ENCODE measurements at regions not wholly inside any gene's neighbourhood (a gene's known extent, or its start where the extent isn't known, plus 50 kb on each side); places are given as distances from the start of the nearest gene placed in this dataset.
"Not testable (repeated sequence)": the region's sequence is repeated elsewhere in the genome, so short reads cannot be mapped to it uniquely, and the experiment has no call there.

DNA sequence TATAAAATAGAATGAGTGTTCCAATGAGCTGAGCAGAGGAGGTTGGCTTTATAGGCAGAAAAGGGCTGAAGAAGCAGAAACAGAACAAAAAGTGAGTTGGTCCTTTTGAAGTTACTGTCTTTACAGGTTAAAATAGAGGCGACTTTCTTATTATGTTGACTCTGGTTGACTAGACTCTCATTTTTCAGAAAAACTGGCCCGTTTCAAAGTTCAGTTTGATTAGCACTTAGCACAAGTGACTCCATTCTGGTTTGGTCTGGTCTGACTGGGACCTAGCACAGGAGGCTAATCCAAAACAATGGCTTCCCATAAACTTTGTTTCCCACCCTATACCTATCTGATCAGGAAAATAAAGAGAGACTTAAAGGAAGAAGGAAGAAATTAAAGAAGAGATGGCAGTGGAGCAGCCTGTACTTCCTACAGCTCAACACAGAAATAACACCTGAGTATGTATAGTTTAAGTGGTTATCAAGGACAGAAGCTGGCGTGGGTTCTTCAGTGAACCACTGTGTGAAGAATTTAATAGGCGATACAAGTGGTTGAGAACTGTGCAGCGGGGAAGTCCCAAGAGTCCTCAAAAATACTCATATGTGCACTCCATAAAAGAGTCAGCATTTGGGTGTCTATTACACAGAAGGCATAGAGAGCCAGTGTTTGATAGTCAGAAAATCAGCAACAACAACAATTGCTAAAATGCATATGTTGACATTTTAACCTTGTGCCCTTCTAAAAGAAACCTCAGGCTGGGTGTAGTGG lies 554.8 kb upstream of the HTR2C start:
- no peak for DNase-seq (ENCODE audit: low read depth)
- H3K4me3 ChIP-seq (ENCODE audit: low read depth, low read length), result no peak overlapping the region
- TF ChIP-seq, protein P1, sequence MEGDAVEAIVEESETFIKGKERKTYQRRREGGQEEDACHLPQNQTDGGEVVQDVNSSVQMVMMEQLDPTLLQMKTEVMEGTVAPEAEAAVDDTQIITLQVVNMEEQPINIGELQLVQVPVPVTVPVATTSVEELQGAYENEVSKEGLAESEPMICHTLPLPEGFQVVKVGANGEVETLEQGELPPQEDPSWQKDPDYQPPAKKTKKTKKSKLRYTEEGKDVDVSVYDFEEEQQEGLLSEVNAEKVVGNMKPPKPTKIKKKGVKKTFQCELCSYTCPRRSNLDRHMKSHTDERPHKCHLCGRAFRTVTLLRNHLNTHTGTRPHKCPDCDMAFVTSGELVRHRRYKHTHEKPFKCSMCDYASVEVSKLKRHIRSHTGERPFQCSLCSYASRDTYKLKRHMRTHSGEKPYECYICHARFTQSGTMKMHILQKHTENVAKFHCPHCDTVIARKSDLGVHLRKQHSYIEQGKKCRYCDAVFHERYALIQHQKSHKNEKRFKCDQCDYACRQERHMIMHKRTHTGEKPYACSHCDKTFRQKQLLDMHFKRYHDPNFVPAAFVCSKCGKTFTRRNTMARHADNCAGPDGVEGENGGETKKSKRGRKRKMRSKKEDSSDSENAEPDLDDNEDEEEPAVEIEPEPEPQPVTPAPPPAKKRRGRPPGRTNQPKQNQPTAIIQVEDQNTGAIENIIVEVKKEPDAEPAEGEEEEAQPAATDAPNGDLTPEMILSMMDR (conservative IDR thresholded peaks at IDR 0.05; ENCODE audit: low read depth, low read length), result no peak

DNA sequence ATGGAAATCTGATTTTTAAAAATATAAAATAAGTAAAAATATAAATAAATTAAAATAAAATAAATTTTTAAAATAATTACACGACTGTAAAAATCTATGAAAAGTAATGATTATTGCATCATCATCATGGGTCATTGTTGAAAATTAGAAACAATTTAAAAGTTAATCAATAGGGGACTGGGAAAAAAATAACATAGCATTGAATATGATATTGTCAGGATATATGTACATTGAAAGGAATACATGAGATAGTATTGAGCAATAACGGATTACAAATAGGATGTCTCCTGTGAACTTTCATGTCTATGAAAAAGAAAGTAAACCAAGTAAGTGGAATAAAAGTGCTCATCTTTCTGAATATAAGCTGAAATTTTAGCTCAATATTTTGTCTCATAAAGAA lies 566.8 kb upstream of the HTR2C start:
- no peak overlapping the region for H3K4me3 ChIP-seq (ENCODE audit: low read depth, low read length)
- DNase-seq (ENCODE audit: low read depth), result no peak
- TF ChIP-seq, protein P1 (conservative IDR thresholded peaks at IDR 0.05; ENCODE audit: low read depth, low read length), result no peak

DNA sequence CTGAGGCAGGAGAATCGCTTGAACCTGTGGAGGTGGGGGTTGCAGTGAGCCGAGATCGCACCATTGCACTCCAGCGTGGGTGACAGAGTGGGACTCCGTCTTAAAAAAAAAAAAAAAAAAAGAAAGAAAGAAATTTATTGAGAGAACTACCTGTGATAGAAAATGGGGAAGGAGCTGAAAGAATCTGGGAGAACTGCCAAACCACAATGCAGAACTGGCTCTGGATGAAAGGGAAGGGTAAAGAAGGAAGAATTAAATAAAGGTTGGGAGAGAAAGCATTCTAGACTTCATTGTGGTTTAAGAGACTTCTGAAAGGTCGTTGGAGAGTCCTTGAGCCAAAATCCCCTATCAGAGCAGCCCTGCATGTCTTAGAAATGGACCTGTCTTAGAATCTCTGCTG lies 567.9 kb upstream of the HTR2C start:
- TF ChIP-seq, protein P1 (conservative IDR thresholded peaks at IDR 0.05; ENCODE audit: low read depth, low read length), result no peak
- H3K4me3 ChIP-seq (ENCODE audit: low read depth, low read length), result no peak overlapping the region
- DNase-seq (ENCODE audit: low read depth), result no peak

DNA sequence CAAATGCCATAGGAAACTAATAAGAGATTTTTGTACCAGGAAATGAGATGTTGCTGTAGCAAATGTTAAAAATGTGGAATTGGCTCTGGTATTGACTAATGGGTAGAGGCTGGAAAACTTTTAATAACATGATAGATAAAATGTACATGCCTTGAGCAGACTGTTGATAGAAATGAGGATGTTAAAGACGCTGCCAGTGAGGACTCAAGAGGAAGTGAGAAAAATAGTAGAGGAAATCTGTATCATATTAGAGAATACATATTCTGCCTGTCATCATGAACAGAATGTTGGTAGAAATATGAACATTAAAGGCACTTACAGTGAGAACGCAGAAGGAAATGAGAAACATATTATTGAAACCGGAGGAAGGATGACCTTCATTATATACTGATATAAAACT lies 577.2 kb upstream of the HTR2C start:
- DNase-seq (ENCODE audit: low read depth), result no peak
- no peak overlapping the region for H3K4me3 ChIP-seq (ENCODE audit: low read depth, low read length)
- TF ChIP-seq, protein P1 (conservative IDR thresholded peaks at IDR 0.05; ENCODE audit: low read depth, low read length), result no peak

DNA sequence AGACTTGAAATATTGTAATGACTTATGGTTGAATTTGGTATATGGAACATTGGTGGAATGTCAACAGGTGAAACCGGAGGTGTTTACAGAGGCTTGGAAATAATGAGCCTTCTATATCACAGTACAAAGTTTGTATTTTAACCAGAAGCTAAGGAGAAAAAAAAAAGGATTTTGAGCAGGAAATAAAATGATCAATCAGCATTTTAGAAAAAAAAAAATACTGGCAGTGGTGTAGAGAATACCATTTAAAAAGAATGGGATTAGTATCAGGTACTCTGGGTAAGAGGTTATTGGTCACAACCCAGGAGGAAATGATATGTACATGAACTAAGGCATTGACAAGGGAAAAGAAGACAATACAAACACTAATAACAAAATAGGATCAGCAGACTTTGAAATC lies 587.1 kb upstream of the HTR2C start:
- TF ChIP-seq, protein P1 (conservative IDR thresholded peaks at IDR 0.05; ENCODE audit: low read depth, low read length), result no peak
- no peak for DNase-seq (ENCODE audit: low read depth)
- H3K4me3 ChIP-seq (ENCODE audit: low read depth, low read length), result no peak overlapping the region

DNA sequence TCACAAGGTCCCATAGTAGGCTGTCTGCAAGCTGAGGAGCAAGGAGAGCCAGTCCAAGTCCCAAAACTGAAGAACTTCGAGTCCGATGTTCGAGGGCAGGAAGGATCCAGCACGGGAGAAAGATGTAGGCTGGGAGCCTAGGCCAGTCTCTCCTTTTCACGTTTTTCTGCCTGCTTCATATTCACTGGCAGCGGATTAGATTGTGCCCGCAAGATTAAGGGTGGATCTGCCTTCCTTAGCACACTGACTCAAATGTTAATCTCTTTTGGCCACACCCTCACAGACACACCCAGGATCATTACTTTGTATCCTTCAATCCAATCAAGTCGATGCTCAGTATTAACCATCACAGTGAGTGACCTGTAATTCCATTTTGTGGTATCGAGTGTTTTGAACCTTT lies 592.2 kb upstream of the HTR2C start:
- not testable (repeated sequence) for DNase-seq (ENCODE audit: low read depth); H3K4me3 ChIP-seq (ENCODE audit: low read depth, low read length)

DNA sequence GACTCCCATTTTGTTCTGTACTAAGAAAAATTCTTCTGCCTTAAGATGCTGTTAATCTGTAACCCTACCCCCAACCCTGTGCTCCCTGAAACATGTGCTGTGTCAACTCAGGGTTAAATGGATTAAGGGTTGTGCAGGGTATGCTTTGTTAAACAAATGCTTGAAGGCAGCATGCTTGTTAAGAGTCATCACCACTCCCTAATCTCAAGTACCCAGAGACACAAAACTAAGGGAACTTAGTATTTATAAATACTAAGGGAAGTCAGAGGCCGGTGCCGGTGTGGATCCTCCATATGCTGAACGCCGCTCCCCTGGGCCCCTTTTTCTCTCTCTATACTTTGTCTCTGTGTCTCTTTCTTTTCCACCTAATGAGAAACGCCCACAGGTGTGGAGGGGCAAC lies 593.2 kb upstream of the HTR2C start:
- H3K4me3 ChIP-seq (ENCODE audit: low read depth, low read length); DNase-seq (ENCODE audit: low read depth): not testable (repeated sequence)

DNA sequence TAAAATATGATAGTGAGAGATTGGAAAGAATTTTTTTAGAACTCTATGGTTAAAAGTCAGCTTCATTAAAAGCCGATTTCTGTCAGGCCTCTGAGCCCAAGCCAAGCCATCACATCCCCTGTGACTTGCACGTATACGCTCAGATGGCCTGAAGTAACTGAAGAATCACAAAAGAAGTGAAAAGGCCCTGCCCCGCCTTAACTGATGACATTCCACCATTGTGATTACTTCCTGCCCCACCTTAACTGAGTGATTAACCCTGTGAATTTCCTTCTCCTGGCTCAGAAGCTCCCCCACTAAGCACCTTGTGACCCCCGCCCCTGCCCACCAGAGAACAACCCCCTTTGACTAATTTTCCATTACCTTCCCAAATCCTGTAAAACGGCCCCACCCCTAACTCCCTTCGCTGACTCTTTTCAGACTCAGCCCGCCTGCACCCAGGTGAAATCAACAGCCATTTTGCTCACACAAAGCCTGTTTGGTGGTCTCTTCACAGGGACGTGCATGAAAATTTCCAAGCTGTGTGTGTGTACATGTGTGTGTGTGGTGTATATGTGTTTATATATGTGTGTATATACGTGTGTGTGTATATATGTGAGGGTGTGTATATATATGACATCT lies 595.5 kb upstream of the HTR2C start:
- H3K4me3 ChIP-seq (ENCODE audit: low read depth, low read length); DNase-seq (ENCODE audit: low read depth): not testable (repeated sequence)
